Mesendoderm (in vitro differentiated cells): ENCODE measurements at regions not wholly inside any gene's neighbourhood (a gene's known extent, or its start where the extent isn't known, plus 50 kb on each side); places are given as distances from the start of the nearest gene placed in this dataset.

ENCODE experiments used
- DNase-seq: peaks from one replicate; pipeline ENCODE4 v3.0.0; 2013
- H2AK5ac ChIP-seq: 2 replicates; pipeline ENCODE4 v1.6.1; 2013; ENCODE audit warnings: low read length, inconsistent platforms
- H2BK120ac ChIP-seq: 2 replicates; pipeline ENCODE4 v1.6.1; 2013; ENCODE audit warnings: low read depth, mild to moderate bottlenecking, low read length, moderate library complexity, mixed read lengths
- H2BK15ac ChIP-seq: replicated peaks from 2 replicates; pipeline ENCODE4 v1.6.1; 2013; ENCODE audit warnings: low read depth, mild to moderate bottlenecking, moderate library complexity
- H2BK5ac ChIP-seq: 2 replicates; pipeline ENCODE4 v1.6.1; 2013; ENCODE audit warnings: low read length, inconsistent platforms
- H3K18ac ChIP-seq: 2 replicates; pipeline ENCODE4 v1.6.1; 2013; ENCODE audit warnings: mild to moderate bottlenecking, low read length, mixed read lengths
- H3K23ac ChIP-seq: one replicate; pipeline ENCODE4 v1.6.1; 2013; ENCODE audit warnings: low read length
- H3K27ac ChIP-seq: 2 replicates; pipeline ENCODE4 v1.5.1; 2013; ENCODE audit warnings: low read depth, mild to moderate bottlenecking, inconsistent platforms, low read length, moderate library complexity
- H3K27me3 ChIP-seq: 2 replicates; pipeline ENCODE4 v1.6.1; 2013; ENCODE audit warnings: low read length, control low read depth, mild to moderate bottlenecking, inconsistent platforms; ENCODE audit not compliant: insufficient read depth, poor library complexity
- H3K36me3 ChIP-seq: 2 replicates; pipeline ENCODE4 v1.6.1; 2013; ENCODE audit warnings: low read length, inconsistent platforms; ENCODE audit not compliant: control insufficient read depth, insufficient read depth
- H3K4ac ChIP-seq: one replicate; pipeline ENCODE4 v1.6.1; 2013; ENCODE audit warnings: low read depth, mild to moderate bottlenecking, low read length, moderate library complexity
- H3K4me1 ChIP-seq: 2 replicates; pipeline ENCODE4 v1.6.1; 2013; ENCODE audit warnings: low read depth, low read length, inconsistent platforms; ENCODE audit not compliant: control insufficient read depth
- H3K4me2 ChIP-seq: 2 replicates; pipeline ENCODE4 v1.6.1; 2013; ENCODE audit warnings: low read length
- H3K4me3 ChIP-seq: 2 replicates; pipeline ENCODE4 v1.5.1; 2013; ENCODE audit warnings: mild to moderate bottlenecking, low read length
- H3K56ac ChIP-seq: one replicate; pipeline ENCODE4 v1.6.1; 2013; ENCODE audit warnings: low read length
- H3K79me1 ChIP-seq: 2 replicates; pipeline ENCODE4 v1.6.1; 2013; ENCODE audit warnings: low read length, inconsistent platforms
- H3K79me2 ChIP-seq: 2 replicates; pipeline ENCODE4 v1.6.1; 2013; ENCODE audit warnings: mild to moderate bottlenecking, low read length; ENCODE audit not compliant: control insufficient read depth, insufficient read depth
- H3K9ac ChIP-seq: 2 replicates; pipeline ENCODE4 v1.6.1; 2013; ENCODE audit warnings: low read length, inconsistent platforms
- H4K5ac ChIP-seq: one replicate; pipeline ENCODE4 v1.6.1; 2013; ENCODE audit warnings: low read length
- H4K8ac ChIP-seq: one replicate; pipeline ENCODE4 v1.6.1; 2013; ENCODE audit warnings: low read depth, mild to moderate bottlenecking, control low read depth, low read length, moderate library complexity
- WGBS: extraction: QIAGEN DNeasy Blood & Tissue Kit; methylation state at CpG from one replicate; pipeline ENCODE4 v1.1.7; 2013; ENCODE audit warnings: low lambda C conversion rate, missing lambda C conversion rate; ENCODE audit not compliant: insufficient coverage; ENCODE audit errors: extremely low coverage; 5-methylcytosine and 5-hydroxymethylcytosine counted together

- no peaks in the 10 kb centered on the region for H3K27me3 ChIP-seq
- no peak overlapping the region for H3K9ac ChIP-seq
- H2AK5ac ChIP-seq: no peak overlapping the region
- no peak for DNase-seq
- no peak overlapping the region for H3K4ac ChIP-seq
- H2BK120ac ChIP-seq: no peak overlapping the region
- no peaks in the 10 kb centered on the region for H3K79me1 ChIP-seq
- no peak overlapping the region for H3K56ac ChIP-seq
- no peak overlapping the region for H3K27ac ChIP-seq
- no peaks in the 10 kb centered on the region for H3K4me1 ChIP-seq
- H3K18ac ChIP-seq: no peak overlapping the region
- WGBS: no CpG with 5 or more reads among the region's 2 CpGs
- no peak overlapping the region for H3K23ac ChIP-seq
- no peak overlapping the region for H3K4me3 ChIP-seq
- no peaks in the 10 kb centered on the region for H3K36me3 ChIP-seq
- no peaks in the 10 kb centered on the region for H3K79me2 ChIP-seq
- no peak overlapping the region for H3K4me2 ChIP-seq
- H2BK5ac ChIP-seq: no peak overlapping the region
- no peak overlapping the region for H4K5ac ChIP-seq
- H4K8ac ChIP-seq: no peak overlapping the region
- no peak overlapping the region for H2BK15ac ChIP-seq
Measured at GRCh38 chr16:35637683-35638082, 2178.3 kb downstream of the TP53TG3F start.

- no peak for DNase-seq
- Histone ChIP-seq H2AK5ac (no peak overlapping the region), H2BK120ac (no peak overlapping the region), H3K79me2 (no peaks in the 10 kb centered on the region), H2BK15ac (no peak overlapping the region), H3K9ac (no peak overlapping the region), H3K36me3 (no peaks in the 10 kb centered on the region), H3K18ac (no peak overlapping the region), H3K4me1 (no peaks in the 10 kb centered on the region), H3K27ac (no peak overlapping the region), H3K27me3 (no peaks in the 10 kb centered on the region), H3K79me1 (no peaks in the 10 kb centered on the region), H2BK5ac (no peak overlapping the region), H3K23ac (no peak overlapping the region), H3K4me2 (no peak overlapping the region), H4K8ac (no peak overlapping the region), H3K56ac (no peak overlapping the region), H4K5ac (no peak overlapping the region), H3K4ac (no peak overlapping the region), H3K4me3 (no peak overlapping the region)
- WGBS: 100% methylated on average over 1 of the region's 3 CpGs
Measured at GRCh38 chr16:35639233-35640205, 2180.1 kb downstream of the TP53TG3F start.

GRCh38 chr16:35642322-35642835, 2183.0 kb downstream of the TP53TG3F start:
- Histone ChIP-seq H2BK15ac (no peak overlapping the region), H3K4me2 (no peak overlapping the region), H3K23ac (no peak overlapping the region), H3K79me1 (no peaks in the 10 kb centered on the region), H2BK120ac (no peak overlapping the region), H4K8ac (no peak overlapping the region), H3K56ac (no peak overlapping the region), H3K4me1 (no peaks in the 10 kb centered on the region), H3K9ac (no peak overlapping the region), H2AK5ac (no peak overlapping the region), H3K4me3 (no peak overlapping the region), H3K27ac (no peak overlapping the region), H3K79me2 (no peaks in the 10 kb centered on the region), H4K5ac (no peak overlapping the region), H2BK5ac (no peak overlapping the region), H3K4ac (no peak overlapping the region), H3K36me3 (no peaks in the 10 kb centered on the region), H3K27me3 (no peaks in the 10 kb centered on the region), H3K18ac (no peak overlapping the region)
- no CpG with 5 or more reads among the region's 4 CpGs for WGBS
- DNase-seq: no peak

GRCh38 chr16:35651841-35652240, 2192.4 kb downstream of the TP53TG3F start:
- DNase-seq: no peak
- Histone ChIP-seq H3K27me3 (no peaks in the 10 kb centered on the region), H2BK120ac (no peak overlapping the region), H2BK5ac (no peak overlapping the region), H4K5ac (no peak overlapping the region), H4K8ac (no peak overlapping the region), H2AK5ac (no peak overlapping the region), H3K4me2 (no peak overlapping the region), H3K23ac (no peak overlapping the region), H3K36me3 (no peaks in the 10 kb centered on the region), H3K9ac (no peak overlapping the region), H3K4me3 (no peak overlapping the region), H3K27ac (no peak overlapping the region), H3K18ac (no peak overlapping the region), H3K4ac (no peak overlapping the region), H3K4me1 (no peaks in the 10 kb centered on the region), H2BK15ac (no peak overlapping the region), H3K79me2 (no peaks in the 10 kb centered on the region), H3K56ac (no peak overlapping the region), H3K79me1 (no peaks in the 10 kb centered on the region)
- WGBS: no CpG with 5 or more reads among the region's 1 CpG

- Histone ChIP-seq H4K8ac (no peak overlapping the region), H3K79me1 (no peaks in the 10 kb centered on the region), H3K56ac (no peak overlapping the region), H3K4ac (no peak overlapping the region), H3K4me2 (no peak overlapping the region), H3K27ac (no peak overlapping the region), H3K4me3 (no peak overlapping the region), H3K4me1 (no peaks in the 10 kb centered on the region), H3K36me3 (no peaks in the 10 kb centered on the region), H2BK15ac (no peak overlapping the region), H2BK5ac (no peak overlapping the region), H4K5ac (no peak overlapping the region), H3K18ac (no peak overlapping the region), H3K9ac (no peak overlapping the region), H3K23ac (no peak overlapping the region), H2BK120ac (no peak overlapping the region), H3K27me3 (no peaks in the 10 kb centered on the region), H2AK5ac (no peak overlapping the region), H3K79me2 (no peaks in the 10 kb centered on the region)
- DNase-seq: no peak
- WGBS: no CpG with 5 or more reads among the region's 3 CpGs
Measured at GRCh38 chr16:35664091-35664693, 2204.8 kb downstream of the TP53TG3F start.
